ENCODE measurements at regions not wholly inside any gene's neighbourhood (a gene's known extent, or its start where the extent isn't known, plus 50 kb on each side); places are given as distances from the start of the nearest gene placed in this dataset.

- no peaks in the 10 kb centered on the region for H4K20me1 ChIP-seq (ENCODE audit: insufficient read depth, low read length)
- no peaks in the 10 kb centered on the region for H3K9me3 ChIP-seq (ENCODE audit: insufficient read depth, low read length)
- no peak overlapping the region for H2AFZ ChIP-seq (ENCODE audit: low read depth, low read length)
- H3K9ac ChIP-seq (ENCODE audit: low read length), result no peak overlapping the region
- H3K27ac ChIP-seq (ENCODE audit: low read length), result no peak overlapping the region
- H3K27me3 ChIP-seq (ENCODE audit: low read depth, low read length), result no peaks in the 10 kb centered on the region
- peaks cover 4% of the 10 kb centered on the region for H3K4me1 ChIP-seq (ENCODE audit: low read length)
- TF ChIP-seq EZH2phosphoT487 (IDR thresholded peaks at IDR 0.05; ENCODE audit: low read depth) (no peak), CTCF (IDR thresholded peaks at IDR 0.05; ENCODE audit: low read depth, low read length) (no peak)
- H3K4me3 ChIP-seq (ENCODE audit: low read length), result no peak overlapping the region
- no peaks in the 10 kb centered on the region for H3K36me3 ChIP-seq (replicated peaks; ENCODE audit: low read depth, low read length)
- no peak overlapping the region for H3K4me2 ChIP-seq (ENCODE audit: low read length)
- no peaks in the 10 kb centered on the region for H3K79me2 ChIP-seq (ENCODE audit: low read length)
Measured at GRCh38 chr21:43331111-43331961, 95.6 kb downstream of the SIK1 start.

- Histone ChIP-seq H3K4me1 (ENCODE audit: low read length) (peaks cover 14% of the 10 kb centered on the region), H3K4me2 (ENCODE audit: low read length) (no peak overlapping the region)
Measured at GRCh38 chr21:43330306-43330881, 96.5 kb downstream of the SIK1 start.

GRCh38 chr21:43329711-43330269, 97.1 kb downstream of the SIK1 start:
- no peaks in the 10 kb centered on the region for H3K9me3 ChIP-seq (ENCODE audit: insufficient read depth, low read length)
- H3K4me1 ChIP-seq (ENCODE audit: low read length), result peaks cover 14% of the 10 kb centered on the region
- H3K4me3 ChIP-seq (ENCODE audit: low read length), result no peak overlapping the region
- H3K36me3 ChIP-seq (replicated peaks; ENCODE audit: low read depth, low read length), result no peaks in the 10 kb centered on the region
- H3K9ac ChIP-seq (ENCODE audit: low read length), result no peak overlapping the region
- H3K79me2 ChIP-seq (ENCODE audit: low read length), result no peaks in the 10 kb centered on the region
- no peaks in the 10 kb centered on the region for H4K20me1 ChIP-seq (ENCODE audit: insufficient read depth, low read length)
- TF ChIP-seq CTCF (IDR thresholded peaks at IDR 0.05; ENCODE audit: low read depth, low read length), result no peak
- no peak for TF ChIP-seq EZH2phosphoT487 (IDR thresholded peaks at IDR 0.05; ENCODE audit: low read depth)
- no peak overlapping the region for H2AFZ ChIP-seq (ENCODE audit: low read depth, low read length)
- no peak overlapping the region for H3K27ac ChIP-seq (ENCODE audit: low read length)
- no peak overlapping the region for H3K4me2 ChIP-seq (ENCODE audit: low read length)
- H3K27me3 ChIP-seq (ENCODE audit: low read depth, low read length), result no peaks in the 10 kb centered on the region

More at GRCh38 chr21:43330306-43330881, 96.5 kb downstream of the SIK1 start:
- H3K27me3 ChIP-seq (ENCODE audit: low read depth, low read length), result no peaks in the 10 kb centered on the region
- H3K79me2 ChIP-seq (ENCODE audit: low read length), result no peaks in the 10 kb centered on the region
- no peaks in the 10 kb centered on the region for H3K36me3 ChIP-seq (replicated peaks; ENCODE audit: low read depth, low read length)
- TF ChIP-seq EZH2phosphoT487 (IDR thresholded peaks at IDR 0.05; ENCODE audit: low read depth) (no peak), CTCF (IDR thresholded peaks at IDR 0.05; ENCODE audit: low read depth, low read length) (no peak)
- H4K20me1 ChIP-seq (ENCODE audit: insufficient read depth, low read length), result no peaks in the 10 kb centered on the region
- no peak overlapping the region for H3K9ac ChIP-seq (ENCODE audit: low read length)
- H3K4me3 ChIP-seq (ENCODE audit: low read length), result no peak overlapping the region
- H3K27ac ChIP-seq (ENCODE audit: low read length), result no peak overlapping the region
- H2AFZ ChIP-seq (ENCODE audit: low read depth, low read length), result no peak overlapping the region
- H3K9me3 ChIP-seq (ENCODE audit: insufficient read depth, low read length), result no peaks in the 10 kb centered on the region

- no peak for TF ChIP-seq EZH2phosphoT487 (IDR thresholded peaks at IDR 0.05; ENCODE audit: low read depth)
- no peak for TF ChIP-seq CTCF (IDR thresholded peaks at IDR 0.05; ENCODE audit: low read depth, low read length)
- no peaks in the 10 kb centered on the region for H4K20me1 ChIP-seq (ENCODE audit: insufficient read depth, low read length)
- H3K4me3 ChIP-seq (ENCODE audit: low read length), result no peak overlapping the region
- no peaks in the 10 kb centered on the region for H3K79me2 ChIP-seq (ENCODE audit: low read length)
- no peak overlapping the region for H3K27ac ChIP-seq (ENCODE audit: low read length)
- no peaks in the 10 kb centered on the region for H3K27me3 ChIP-seq (ENCODE audit: low read depth, low read length)
- H3K9me3 ChIP-seq (ENCODE audit: insufficient read depth, low read length), result no peaks in the 10 kb centered on the region
- no peaks in the 10 kb centered on the region for H3K36me3 ChIP-seq (replicated peaks; ENCODE audit: low read depth, low read length)
- no peak overlapping the region for H2AFZ ChIP-seq (ENCODE audit: low read depth, low read length)
- peaks cover 14% of the 10 kb centered on the region for H3K4me1 ChIP-seq (ENCODE audit: low read length)
- H3K9ac ChIP-seq (ENCODE audit: low read length), result no peak overlapping the region
- H3K4me2 ChIP-seq (ENCODE audit: low read length), result no peak overlapping the region
Measured at GRCh38 chr21:43328958-43329691, 97.8 kb downstream of the SIK1 start.
